GM18873 (cell line): ENCODE measurements at regions not wholly inside any gene's neighbourhood (a gene's known extent, or its start where the extent isn't known, plus 50 kb on each side); places are given as distances from the start of the nearest gene placed in this dataset.

ENCODE experiments used
- ATAC-seq: cut with Tn5 transposase; IDR thresholded peaks from one replicate; pipeline ENCODE4 v1.9.1; 2021; ENCODE audit warnings: mild to moderate bottlenecking, moderate library complexity, moderate number of reproducible peaks; ENCODE audit not compliant: unreplicated experiment, low FRiP score

- ATAC-seq = no peak
Measured at GRCh38 chr6:14831070-14831469, 414.8 kb upstream of the JARID2 start.

- ATAC-seq = no peak
Measured at GRCh38 chr6:14831937-14832336, 413.9 kb upstream of the JARID2 start.

GRCh38 chr6:14832427-14832826 lies 413.4 kb upstream of the JARID2 start:
- no peak for ATAC-seq

GRCh38 chr6:14834851-14835530 lies 410.9 kb upstream of the JARID2 start:
- no peak for ATAC-seq

GRCh38 chr6:14837435-14837834 lies 408.4 kb upstream of the JARID2 start:
- no peak for ATAC-seq

GRCh38 chr6:14838133-14838583 lies 407.7 kb upstream of the JARID2 start:
- ATAC-seq = no peak

GRCh38 chr6:14841901-14842421 lies 403.9 kb upstream of the JARID2 start:
- no peak for ATAC-seq

GRCh38 chr6:14844411-14844810 lies 401.5 kb upstream of the JARID2 start:
- no peak for ATAC-seq

- ATAC-seq = no peak
Measured at GRCh38 chr6:14848019-14848418, 397.9 kb upstream of the JARID2 start.

GRCh38 chr6:14849185-14849584 lies 396.7 kb upstream of the JARID2 start:
- no peak for ATAC-seq

- ATAC-seq = no peak
Measured at GRCh38 chr6:14851281-14851680, 394.6 kb upstream of the JARID2 start.

- no peak for ATAC-seq
Measured at GRCh38 chr6:14852375-14852774, 393.5 kb upstream of the JARID2 start.

- ATAC-seq = no peak
Measured at GRCh38 chr6:14856177-14856576, 389.7 kb upstream of the JARID2 start.

- no peak for ATAC-seq
Measured at GRCh38 chr6:14857001-14857400, 388.9 kb upstream of the JARID2 start.

- ATAC-seq = no peak
Measured at GRCh38 chr6:14857501-14857900, 388.4 kb upstream of the JARID2 start.

- no peak for ATAC-seq
Measured at GRCh38 chr6:14858808-14859207, 387.1 kb upstream of the JARID2 start.

GRCh38 chr6:14860774-14861173 lies 385.1 kb upstream of the JARID2 start:
- ATAC-seq = no peak

- ATAC-seq = no peak
Measured at GRCh38 chr6:14861491-14861943, 384.4 kb upstream of the JARID2 start.

GRCh38 chr6:14862845-14863244 lies 383.0 kb upstream of the JARID2 start:
- no peak for ATAC-seq

GRCh38 chr6:14863902-14864850 lies 381.7 kb upstream of the JARID2 start:
- no peak for ATAC-seq

- ATAC-seq = no peak
Measured at GRCh38 chr6:14865531-14866100, 380.3 kb upstream of the JARID2 start.
